ENCODE measurements at regions not wholly inside any gene's neighbourhood (a gene's known extent, or its start where the extent isn't known, plus 50 kb on each side); places are given as distances from the start of the nearest gene placed in this dataset.

DNA sequence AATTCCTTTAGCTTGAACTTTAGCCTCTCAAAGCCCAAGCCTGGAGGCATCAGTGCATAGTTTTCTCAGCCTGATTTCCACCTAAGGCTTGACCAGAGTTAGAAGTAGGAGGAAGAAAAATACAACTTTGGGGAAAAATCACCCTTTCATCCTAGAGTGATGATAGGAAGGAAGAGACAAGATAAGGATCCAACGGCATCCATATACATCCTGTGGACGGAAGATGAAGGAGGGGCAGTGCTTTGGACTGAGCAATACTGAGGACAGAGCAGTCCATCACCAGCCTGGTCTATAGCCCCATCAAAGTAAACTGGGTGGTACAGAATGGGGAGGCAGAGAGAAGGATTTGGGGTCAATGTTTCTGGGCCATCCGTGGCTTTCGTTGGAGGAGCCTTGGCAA is 247.9 kb downstream of the FAM76B start:
- H3K27ac ChIP-seq: no peak overlapping the region
- no peak for TF ChIP-seq ZFX (IDR thresholded peaks at IDR 0.05)
- TF ChIP-seq, protein P1, sequence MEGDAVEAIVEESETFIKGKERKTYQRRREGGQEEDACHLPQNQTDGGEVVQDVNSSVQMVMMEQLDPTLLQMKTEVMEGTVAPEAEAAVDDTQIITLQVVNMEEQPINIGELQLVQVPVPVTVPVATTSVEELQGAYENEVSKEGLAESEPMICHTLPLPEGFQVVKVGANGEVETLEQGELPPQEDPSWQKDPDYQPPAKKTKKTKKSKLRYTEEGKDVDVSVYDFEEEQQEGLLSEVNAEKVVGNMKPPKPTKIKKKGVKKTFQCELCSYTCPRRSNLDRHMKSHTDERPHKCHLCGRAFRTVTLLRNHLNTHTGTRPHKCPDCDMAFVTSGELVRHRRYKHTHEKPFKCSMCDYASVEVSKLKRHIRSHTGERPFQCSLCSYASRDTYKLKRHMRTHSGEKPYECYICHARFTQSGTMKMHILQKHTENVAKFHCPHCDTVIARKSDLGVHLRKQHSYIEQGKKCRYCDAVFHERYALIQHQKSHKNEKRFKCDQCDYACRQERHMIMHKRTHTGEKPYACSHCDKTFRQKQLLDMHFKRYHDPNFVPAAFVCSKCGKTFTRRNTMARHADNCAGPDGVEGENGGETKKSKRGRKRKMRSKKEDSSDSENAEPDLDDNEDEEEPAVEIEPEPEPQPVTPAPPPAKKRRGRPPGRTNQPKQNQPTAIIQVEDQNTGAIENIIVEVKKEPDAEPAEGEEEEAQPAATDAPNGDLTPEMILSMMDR (conservative IDR thresholded peaks at IDR 0.05): no peak

DNA sequence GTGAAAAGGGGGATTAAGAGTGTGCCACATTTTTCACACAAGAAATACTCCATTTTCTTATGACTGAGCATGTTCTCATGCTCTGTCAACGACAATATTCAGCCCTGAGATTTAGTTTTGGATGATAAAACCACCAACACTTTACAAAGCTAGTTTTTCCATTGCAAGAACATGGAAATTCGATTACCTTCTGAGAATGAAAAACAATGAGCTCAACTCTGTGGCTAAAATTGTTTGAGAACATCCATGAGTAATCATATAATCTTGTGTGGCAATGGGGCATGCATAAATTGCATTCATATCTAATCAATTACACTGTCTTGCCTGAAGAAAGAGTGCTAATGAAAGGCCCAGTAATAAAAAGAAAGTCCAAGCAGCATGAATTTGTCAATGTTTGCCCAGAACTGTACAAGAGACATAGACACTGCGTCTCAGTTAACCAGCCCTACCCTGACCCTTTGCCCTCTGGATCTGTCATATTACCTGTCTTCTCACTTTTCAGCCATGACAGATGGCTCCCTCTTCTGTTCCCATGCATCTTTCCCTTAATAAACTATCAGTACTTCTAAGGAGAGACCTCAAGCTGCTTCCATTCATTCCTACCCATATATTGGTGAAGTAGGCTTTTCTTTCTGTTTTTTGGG is 253.4 kb downstream of the FAM76B start:
- H3K27ac ChIP-seq: no peak overlapping the region
- TF ChIP-seq, protein P1 (conservative IDR thresholded peaks at IDR 0.05): no peak
- TF ChIP-seq ZFX (IDR thresholded peaks at IDR 0.05): no peak

DNA sequence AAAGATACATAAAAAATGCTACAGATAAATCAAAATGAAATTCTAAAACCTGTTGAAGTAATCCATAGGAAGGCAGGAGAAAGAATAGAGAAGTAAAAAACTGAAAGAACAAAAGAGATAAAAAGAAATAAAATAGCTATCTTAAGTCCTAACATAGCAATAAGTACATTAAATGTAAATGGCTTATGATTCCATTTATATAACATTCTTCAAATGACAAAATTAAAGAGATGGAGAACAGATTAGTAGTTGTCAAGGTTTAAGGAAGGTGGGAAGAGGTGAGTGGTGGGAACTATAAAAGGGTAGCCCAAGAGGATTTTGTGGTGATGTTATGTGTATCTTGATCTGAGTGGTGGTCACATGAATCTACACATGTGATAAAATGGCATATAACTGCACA is 254.8 kb downstream of the FAM76B start:
- TF ChIP-seq, protein P1 (conservative IDR thresholded peaks at IDR 0.05): no peak
- no peak for TF ChIP-seq ZFX (IDR thresholded peaks at IDR 0.05)
- H3K27ac ChIP-seq: no peak overlapping the region

DNA sequence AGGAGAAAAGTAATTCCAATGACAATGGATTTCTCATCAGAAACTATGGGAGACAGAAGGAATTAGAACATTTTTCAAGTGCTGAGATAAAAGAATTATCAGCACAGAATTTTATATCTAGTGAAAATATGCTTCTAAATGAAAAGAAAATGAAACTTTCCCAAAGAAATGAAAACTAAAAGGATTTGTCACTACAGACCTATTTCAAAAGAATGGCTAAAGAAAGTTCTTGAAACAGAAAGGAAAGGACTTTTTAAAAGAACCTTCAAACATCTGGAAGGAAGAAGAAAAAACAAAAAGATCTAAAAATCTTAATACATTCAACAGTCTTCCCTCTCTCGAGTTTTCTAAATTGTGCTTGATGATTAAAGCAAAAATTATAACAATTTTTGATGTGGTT is 255.4 kb downstream of the FAM76B start:
- TF ChIP-seq, protein P1 (conservative IDR thresholded peaks at IDR 0.05): no peak
- TF ChIP-seq ZFX (IDR thresholded peaks at IDR 0.05): no peak
- no peak overlapping the region for H3K27ac ChIP-seq

DNA sequence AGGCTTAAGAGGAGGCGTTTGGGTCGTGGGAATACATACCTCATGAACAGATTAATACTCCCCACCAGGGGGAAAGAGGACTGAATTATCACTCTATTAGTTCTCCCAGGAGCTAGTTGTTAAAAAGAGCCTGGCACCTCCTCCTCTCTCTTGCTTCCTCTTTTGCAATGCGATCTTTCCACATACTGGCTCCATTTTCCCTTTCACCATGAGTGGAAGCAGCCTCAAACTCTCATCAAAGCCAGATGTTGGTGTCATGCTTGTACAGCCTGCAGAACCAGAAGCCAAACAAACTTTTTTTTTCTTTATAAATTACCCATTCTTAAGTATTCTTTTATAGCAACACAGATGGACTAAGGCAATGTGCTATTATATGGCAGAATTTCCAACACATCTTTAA is 258.5 kb downstream of the FAM76B start:
- H3K27ac ChIP-seq: no peak overlapping the region
- TF ChIP-seq, protein P1 (conservative IDR thresholded peaks at IDR 0.05): no peak
- no peak for TF ChIP-seq ZFX (IDR thresholded peaks at IDR 0.05)

DNA sequence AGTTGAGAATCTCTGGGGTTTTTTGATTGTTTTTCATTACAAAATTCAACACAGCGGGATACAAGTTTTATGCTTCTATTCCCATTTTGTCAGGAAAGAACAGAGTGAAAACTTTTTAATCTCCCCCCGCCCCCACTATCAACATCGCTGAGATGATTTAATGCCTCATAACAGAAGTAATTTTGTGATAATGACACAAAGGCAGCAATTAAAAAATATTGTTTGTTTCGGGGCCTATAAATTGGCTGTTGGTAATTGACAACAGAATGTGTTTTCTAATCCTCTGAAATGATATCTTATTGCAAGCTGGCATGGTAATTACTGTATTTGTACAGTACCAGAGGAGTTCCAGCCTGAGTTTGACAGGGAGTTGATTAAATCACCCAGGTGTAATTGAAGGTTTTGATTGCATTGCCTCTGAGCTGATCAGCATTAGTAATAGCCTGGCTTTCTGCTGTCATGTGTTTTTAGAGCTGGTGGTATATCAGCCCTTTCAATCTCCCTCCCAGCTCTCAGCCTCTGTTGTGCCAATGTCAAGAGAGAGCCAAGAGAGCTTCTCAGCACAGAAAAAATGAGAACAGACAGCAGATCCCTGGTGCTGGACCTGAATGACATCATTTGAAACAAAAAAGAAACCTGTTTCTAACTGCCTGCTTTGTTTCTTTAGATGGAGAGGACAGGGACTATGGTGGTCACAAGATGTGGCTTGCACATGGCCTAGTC is 265.1 kb downstream of the FAM76B start:
- no peak overlapping the region for H3K27ac ChIP-seq
- TF ChIP-seq ZFX (IDR thresholded peaks at IDR 0.05): no peak
- TF ChIP-seq, protein P1 (conservative IDR thresholded peaks at IDR 0.05): no peak

DNA sequence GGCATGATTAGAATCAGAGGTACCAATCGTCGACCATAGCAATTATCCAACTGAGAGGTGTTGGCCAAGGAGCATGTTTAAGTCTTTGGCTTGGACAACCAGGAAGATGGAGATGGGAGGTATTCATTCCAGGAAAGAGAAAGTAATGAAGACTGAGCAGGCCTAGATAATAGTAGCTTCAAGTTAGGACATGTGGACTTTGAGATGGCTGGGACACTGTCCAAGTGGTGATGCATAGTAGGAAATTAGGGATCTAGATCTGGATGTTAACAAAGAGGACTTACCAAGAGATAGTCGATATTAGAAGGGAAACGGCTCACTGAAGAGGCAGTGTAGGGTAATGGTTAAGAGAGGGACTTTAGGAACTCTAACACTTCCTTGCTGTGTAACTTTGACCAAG is 266.7 kb downstream of the FAM76B start:
- no peak overlapping the region for H3K27ac ChIP-seq
- TF ChIP-seq, protein P1 (conservative IDR thresholded peaks at IDR 0.05): no peak
- TF ChIP-seq ZFX (IDR thresholded peaks at IDR 0.05): no peak

All from C4-2B (cell line).